H7 (cell line): ENCODE measurements at regions not wholly inside any gene's neighbourhood (a gene's known extent, or its start where the extent isn't known, plus 50 kb on each side); places are given as distances from the start of the nearest gene placed in this dataset.

ENCODE experiments used
- DNase-seq: peaks from one replicate; pipeline ENCODE4 v3.0.0; 2012
- H3K27me3 ChIP-seq: 2 replicates; pipeline ENCODE4 v1.6.0; 2011; ENCODE audit warnings: mild to moderate bottlenecking, low read length; ENCODE audit not compliant: control insufficient read depth, insufficient read depth
- H3K36me3 ChIP-seq: replicated peaks from 2 replicates; pipeline ENCODE4 v1.5.1; 2011; ENCODE audit warnings: low read length; ENCODE audit not compliant: control insufficient read depth, insufficient read depth
- H3K4me3 ChIP-seq: 2 replicates; pipeline ENCODE4 v1.5.1; 2011; ENCODE audit warnings: low read depth, mild to moderate bottlenecking, control low read depth, low read length, moderate library complexity; ENCODE audit not compliant: insufficient read depth

GRCh38 chr9:113646946-113647914 is 183.7 kb downstream of the RGS3 start:
- peaks cover 61% of the 10 kb centered on the region for H3K27me3 ChIP-seq
- DNase-seq: no peak

DNA sequence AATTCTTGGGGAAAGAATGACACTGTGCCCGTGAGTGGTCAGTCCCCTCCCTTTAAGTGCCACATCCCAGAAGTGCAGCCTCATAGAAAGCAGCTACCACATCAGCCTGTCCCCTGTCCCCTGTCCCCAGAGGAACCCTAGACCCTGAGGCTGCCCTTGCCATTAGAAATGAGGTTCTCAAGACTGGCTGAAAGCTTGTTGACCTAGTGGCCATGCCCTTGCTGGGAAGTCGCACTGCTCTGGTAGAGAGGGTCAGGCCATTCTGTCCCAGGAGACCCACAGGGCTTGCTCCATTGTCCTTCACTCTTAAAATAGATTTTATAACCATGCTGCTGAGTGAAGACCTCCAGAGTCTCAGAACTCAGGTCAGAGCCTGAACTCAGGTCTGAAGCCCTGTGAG is 184.5 kb downstream of the RGS3 start:
- Histone ChIP-seq H3K4me3 (no peak overlapping the region), H3K27me3 (peaks cover 57% of the 10 kb centered on the region), H3K36me3 (no peaks in the 10 kb centered on the region)
- no peak for DNase-seq

More at GRCh38 chr9:113646946-113647914, 183.7 kb downstream of the RGS3 start:
- H3K4me3 ChIP-seq: no peak overlapping the region
- no peaks in the 10 kb centered on the region for H3K36me3 ChIP-seq

GRCh38 chr9:113648586-113648985 is 185.1 kb downstream of the RGS3 start:
- H3K36me3 ChIP-seq: no peaks in the 10 kb centered on the region
- H3K4me3 ChIP-seq: no peak overlapping the region
- H3K27me3 ChIP-seq: peaks cover 52% of the 10 kb centered on the region
- peak; percentile 13 for DNase-seq

- DNase-seq: peak; percentile 18
- no peaks in the 10 kb centered on the region for H3K36me3 ChIP-seq
- H3K27me3 ChIP-seq: peaks cover 49% of the 10 kb centered on the region
- no peak overlapping the region for H3K4me3 ChIP-seq
Measured at GRCh38 chr9:113649054-113649453, 185.5 kb downstream of the RGS3 start.

DNA sequence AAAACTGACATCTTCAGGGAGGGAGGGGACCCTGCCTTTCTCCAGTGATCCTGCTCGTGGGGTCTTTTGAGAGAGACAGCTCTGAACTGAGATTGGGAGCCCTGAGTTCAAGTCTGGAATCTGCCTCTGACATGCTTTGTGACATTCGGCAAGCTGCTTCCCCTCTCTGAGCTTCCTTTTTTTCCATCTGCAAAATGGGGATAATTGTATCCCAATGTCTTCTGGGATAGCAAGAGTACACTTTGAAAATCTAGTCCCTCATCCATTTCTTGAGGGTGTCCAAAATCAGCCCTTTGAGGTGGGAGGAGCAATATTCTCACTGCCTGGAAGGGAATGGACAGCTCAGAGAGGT is 186.3 kb downstream of the RGS3 start:
- peaks cover 43% of the 10 kb centered on the region for H3K27me3 ChIP-seq
- DNase-seq: peak; percentile 4
- H3K4me3 ChIP-seq: no peak overlapping the region
- no peaks in the 10 kb centered on the region for H3K36me3 ChIP-seq

DNA sequence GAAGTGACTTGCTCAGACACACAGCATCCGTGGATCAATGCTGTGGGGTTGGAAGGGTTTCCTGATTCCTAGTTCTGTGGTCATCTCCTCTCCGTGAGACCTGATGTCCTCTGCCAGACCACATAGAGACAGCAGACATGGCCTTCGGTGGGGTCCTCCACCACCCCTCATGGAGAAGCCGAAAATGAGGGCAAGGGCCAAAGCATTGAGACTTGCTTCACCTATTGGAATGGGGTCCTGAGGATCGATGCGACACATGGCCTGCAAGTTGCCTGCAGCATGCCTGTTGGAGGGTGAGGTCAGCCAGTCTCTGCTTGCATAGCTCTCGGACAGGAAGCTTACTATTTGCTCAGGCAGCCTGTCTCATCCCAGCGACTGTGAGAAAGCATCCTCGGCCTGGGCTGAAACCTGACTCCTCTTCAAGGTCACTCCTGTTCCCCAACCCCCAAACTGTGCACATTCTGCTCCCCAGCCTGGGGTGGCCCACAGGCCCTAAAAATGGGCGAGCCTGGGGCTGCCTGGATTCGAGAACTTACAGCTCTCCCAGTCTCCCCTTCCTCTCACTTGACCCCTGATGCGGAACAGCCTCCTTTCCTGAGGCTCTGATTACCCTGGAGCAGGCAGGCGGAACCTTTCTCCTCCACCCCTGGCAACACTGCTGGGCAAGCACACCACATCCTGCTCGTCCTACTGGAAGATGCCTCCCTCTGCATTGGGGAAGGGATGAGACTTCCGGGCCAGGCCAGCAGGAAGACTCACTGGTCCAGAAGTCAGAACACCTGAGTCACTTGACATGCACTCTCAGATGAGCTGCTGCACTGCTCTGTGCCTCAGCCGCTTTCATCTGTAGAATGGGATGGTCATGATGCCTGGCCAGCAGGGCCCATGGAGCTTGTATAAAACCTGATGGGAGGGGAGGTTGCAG is 186.9 kb downstream of the RGS3 start:
- Histone ChIP-seq H3K4me3 (no peak overlapping the region), H3K36me3 (no peaks in the 10 kb centered on the region), H3K27me3 (peaks cover 38% of the 10 kb centered on the region)
- peak; percentile 64 for DNase-seq

GRCh38 chr9:113651896-113652295 is 188.4 kb downstream of the RGS3 start:
- no peak for DNase-seq
- no peaks in the 10 kb centered on the region for H3K36me3 ChIP-seq

DNA sequence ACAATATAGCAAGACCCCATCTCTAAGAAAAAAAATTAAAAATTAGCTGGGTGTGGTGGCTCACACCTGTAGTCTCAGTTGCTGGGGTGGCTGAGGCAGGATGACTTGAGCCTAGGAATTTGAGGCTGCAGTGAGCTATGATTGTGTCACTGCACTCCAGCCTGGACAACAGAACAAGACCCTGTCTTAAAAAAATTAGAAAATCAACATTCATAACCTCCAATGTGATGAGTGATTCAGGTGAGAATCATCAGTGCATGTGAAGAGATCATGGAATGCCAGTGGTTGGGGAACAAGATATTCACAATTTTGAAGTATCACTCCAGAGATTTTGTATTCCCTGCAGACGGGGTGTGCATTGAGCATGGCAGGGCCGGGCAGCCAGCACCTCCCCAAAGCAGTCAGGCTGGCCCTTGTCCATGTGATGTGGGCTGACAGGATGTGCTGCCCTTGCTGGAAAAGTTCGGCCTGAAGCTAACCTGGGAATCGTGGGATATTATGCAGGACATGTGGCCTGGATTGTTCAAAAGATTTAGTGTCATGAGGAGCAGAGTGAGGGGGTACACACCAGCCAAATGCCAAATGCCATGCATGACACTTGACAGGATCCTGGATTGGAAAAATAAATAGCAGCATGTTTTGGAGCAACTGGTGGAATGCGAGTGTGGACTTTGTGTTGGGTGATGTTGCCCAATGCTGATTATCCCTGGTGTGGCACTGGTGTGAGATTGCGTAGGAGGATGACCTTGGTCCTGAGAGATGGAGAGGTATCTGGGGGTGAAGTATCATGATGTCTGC is 189.0 kb downstream of the RGS3 start:
- Histone ChIP-seq H3K36me3 (no peaks in the 10 kb centered on the region), H3K27me3 (peaks cover 17% of the 10 kb centered on the region), H3K4me3 (no peak overlapping the region)
- DNase-seq: no peak

More at GRCh38 chr9:113651896-113652295, 188.4 kb downstream of the RGS3 start:
- Histone ChIP-seq H3K27me3 (peaks cover 24% of the 10 kb centered on the region), H3K4me3 (no peak overlapping the region)

DNA sequence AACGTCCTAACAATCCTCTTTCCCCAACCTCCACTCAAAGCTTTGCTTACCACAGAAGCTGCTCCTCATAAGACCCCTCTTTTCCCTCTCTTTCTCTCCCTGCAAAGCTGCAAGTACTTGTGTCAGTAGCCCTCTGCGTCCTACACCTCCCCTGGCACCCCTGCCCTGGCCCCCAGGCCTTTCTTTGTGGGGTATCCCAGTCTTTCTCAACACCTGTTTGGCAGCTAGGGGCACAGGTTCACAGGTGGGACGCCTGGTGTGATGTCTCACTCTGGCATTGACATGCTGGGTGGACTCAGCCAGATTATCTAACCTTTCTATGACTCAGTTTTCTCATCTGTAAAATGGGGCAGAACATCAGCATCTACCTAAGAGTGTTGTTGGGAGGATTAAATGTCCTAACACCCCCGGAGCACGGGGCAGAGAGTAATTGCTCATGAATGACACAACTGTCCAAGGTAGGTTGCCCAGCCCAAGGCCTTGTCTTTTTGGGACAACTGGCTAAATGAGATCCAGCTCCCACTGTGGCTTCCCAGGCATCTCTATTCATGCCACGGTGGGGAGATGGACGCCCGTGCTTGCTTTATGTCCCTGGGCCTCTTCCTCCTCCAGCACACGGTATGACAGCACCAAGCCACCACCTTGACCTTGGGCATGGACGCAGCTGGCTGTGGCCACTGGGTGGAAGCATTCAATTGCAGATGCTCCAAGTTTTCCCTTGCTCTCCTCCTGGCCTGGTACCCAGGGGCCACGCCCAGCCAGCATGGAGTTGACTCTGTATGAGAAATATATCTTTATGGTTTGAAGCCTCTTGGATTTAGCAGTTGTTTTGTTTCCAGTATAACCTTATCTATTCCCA is 190.4 kb downstream of the RGS3 start:
- H3K27me3 ChIP-seq: peaks cover 7% of the 10 kb centered on the region
- no peak for DNase-seq
- H3K4me3 ChIP-seq: no peak overlapping the region

GRCh38 chr9:113654605-113655428 is 191.3 kb downstream of the RGS3 start:
- 0 out of 2 replicates have a peak, but pooled peaks cover 1% of the 10 kb centered on the region for H3K27me3 ChIP-seq
- no peak for DNase-seq
- H3K36me3 ChIP-seq: no peaks in the 10 kb centered on the region
- H3K4me3 ChIP-seq: no peak overlapping the region

More for the DNA sequence above, 190.4 kb downstream of the RGS3 start:
- no peaks in the 10 kb centered on the region for H3K36me3 ChIP-seq

GRCh38 chr9:113656771-113657670 is 193.5 kb downstream of the RGS3 start:
- Histone ChIP-seq H3K36me3 (no peaks in the 10 kb centered on the region), H3K4me3 (no peak overlapping the region), H3K27me3 (no peaks in the 10 kb centered on the region)
- peak; percentile 38 for DNase-seq
